Lung (tissue), 11 donors: ENCODE measurements at regions not wholly inside any gene's neighbourhood (a gene's known extent, or its start where the extent isn't known, plus 50 kb on each side); places are given as distances from the start of the nearest gene placed in this dataset.
"Not testable (repeated sequence)": the region's sequence is repeated elsewhere in the genome, so short reads cannot be mapped to it uniquely, and the experiment has no call there.

Experiments used
- ATAC-seq: fragments of 200-7000 bp; cut with Tn5 transposase; one replicate; pipeline ENCODE4 v1.9.1; 2020; ENCODE audit warnings: moderate number of reproducible peaks; ENCODE audit not compliant: insufficient read depth, low FRiP score
- DNase-seq, 3 donors: peaks; one replicate each; pipeline ENCODE4 v3.0.0-alpha.2; 2013 to 2017
- H3K27ac ChIP-seq, 2 donors: one replicate each; pipeline ENCODE4 v1.5.1; 2013; ENCODE audit warnings: mild to moderate bottlenecking in 2 of 2, moderate library complexity in 2 of 2, control low read depth in 1 of 2, inconsistent platforms in 1 of 2, low read depth in 1 of 2, low read length in 1 of 2
- H3K27me3 ChIP-seq, 3 donors: one replicate each; pipeline ENCODE4 v1.5.1; 2013; ENCODE audit warnings: low read length in 2 of 3; ENCODE audit not compliant: control insufficient read depth in 3 of 3, insufficient read depth in 3 of 3
- H3K36me3 ChIP-seq, 4 donors: one replicate each; pipeline ENCODE4 v1.5.1; 2013; ENCODE audit warnings: low read length in 4 of 4, mild to moderate bottlenecking in 1 of 4, moderate library complexity in 1 of 4; ENCODE audit not compliant: control insufficient read depth in 4 of 4, insufficient read depth in 4 of 4
- H3K4me1 ChIP-seq, 5 donors: one replicate each; pipeline ENCODE4 v1.5.1; 2013; ENCODE audit warnings: low read length in 5 of 5, mild to moderate bottlenecking in 2 of 5, moderate library complexity in 1 of 5; ENCODE audit not compliant: control insufficient read depth in 5 of 5, insufficient read depth in 5 of 5
- H3K4me3 ChIP-seq: one replicate; pipeline ENCODE4 v1.5.1; 2013; ENCODE audit warnings: mild to moderate bottlenecking, control low read depth, moderate library complexity
- H3K9ac ChIP-seq, 2 donors: one replicate each; pipeline ENCODE4 v1.5.1; 2013; ENCODE audit warnings: low read length in 2 of 2, control low read depth in 1 of 2; ENCODE audit not compliant: insufficient read depth in 1 of 2
- H3K9me3 ChIP-seq, 4 donors: one replicate each; pipeline ENCODE4 v1.5.1; 2013; ENCODE audit warnings: low read length in 3 of 4, mild to moderate bottlenecking in 1 of 4, moderate library complexity in 1 of 4; ENCODE audit not compliant: control insufficient read depth in 4 of 4, insufficient read depth in 3 of 4
- WGBS, 2 donors: extraction: QIAGEN DNeasy Blood & Tissue Kit; methylation state at CpG; one replicate each; pipeline ENCODE4 v1.1.7; 2013; 5-methylcytosine and 5-hydroxymethylcytosine counted together
- TF ChIP-seq, protein P1 (sequence below): IDR thresholded peaks from 2 replicates; pipeline ENCODE4 v1.5.1; 2012; ENCODE audit warnings: mild to moderate bottlenecking; ENCODE audit errors: control extremely low read depth, extremely low read depth
- donor health status: control.
- donor health status: control.
- donor health status: Bipolar disorder and iron deficiency.
- donor health status: healthy.
- donor health status: DM: yes; HTN: yes; CAD: no.

DNA sequence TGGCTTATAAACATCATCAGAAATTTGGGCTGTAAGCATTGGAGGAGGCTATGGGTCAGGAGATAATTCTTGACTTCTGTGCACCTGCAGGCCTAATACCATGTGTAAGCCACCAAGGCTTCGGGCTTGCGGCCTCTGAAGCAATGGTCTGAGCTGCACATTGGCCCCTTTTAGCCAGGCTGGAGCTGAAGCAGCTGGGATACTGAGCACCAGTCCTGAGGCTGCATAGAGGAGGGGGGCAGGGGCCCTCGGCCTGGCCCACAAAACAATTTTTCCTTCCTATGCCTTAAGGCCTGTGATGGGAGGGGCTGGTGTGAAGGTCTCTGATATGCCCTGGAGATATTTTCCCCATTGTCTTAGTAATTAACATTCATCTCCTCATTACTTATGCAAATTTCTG is 373.0 kb upstream of the HTR2C start:
- Histone ChIP-seq H3K9ac (no peak overlapping the region), H3K27me3 (peaks cover 0 to 12% (median 6%) of the 10 kb centered on the region in 3 donors), H3K36me3 (no peaks in the 10 kb centered on the region), H3K27ac (no peak overlapping the region), H3K9me3 (no peaks in the 10 kb centered on the region), H3K4me1 (no peaks in the 10 kb centered on the region), H3K4me3 (no peak overlapping the region)
- TF ChIP-seq, protein P1, sequence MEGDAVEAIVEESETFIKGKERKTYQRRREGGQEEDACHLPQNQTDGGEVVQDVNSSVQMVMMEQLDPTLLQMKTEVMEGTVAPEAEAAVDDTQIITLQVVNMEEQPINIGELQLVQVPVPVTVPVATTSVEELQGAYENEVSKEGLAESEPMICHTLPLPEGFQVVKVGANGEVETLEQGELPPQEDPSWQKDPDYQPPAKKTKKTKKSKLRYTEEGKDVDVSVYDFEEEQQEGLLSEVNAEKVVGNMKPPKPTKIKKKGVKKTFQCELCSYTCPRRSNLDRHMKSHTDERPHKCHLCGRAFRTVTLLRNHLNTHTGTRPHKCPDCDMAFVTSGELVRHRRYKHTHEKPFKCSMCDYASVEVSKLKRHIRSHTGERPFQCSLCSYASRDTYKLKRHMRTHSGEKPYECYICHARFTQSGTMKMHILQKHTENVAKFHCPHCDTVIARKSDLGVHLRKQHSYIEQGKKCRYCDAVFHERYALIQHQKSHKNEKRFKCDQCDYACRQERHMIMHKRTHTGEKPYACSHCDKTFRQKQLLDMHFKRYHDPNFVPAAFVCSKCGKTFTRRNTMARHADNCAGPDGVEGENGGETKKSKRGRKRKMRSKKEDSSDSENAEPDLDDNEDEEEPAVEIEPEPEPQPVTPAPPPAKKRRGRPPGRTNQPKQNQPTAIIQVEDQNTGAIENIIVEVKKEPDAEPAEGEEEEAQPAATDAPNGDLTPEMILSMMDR = no peak
- WGBS, 2 donors = 79 to 93% methylated on average over 3 of the region's 3 CpGs
- DNase-seq (no peak), ATAC-seq (no peak)

DNA sequence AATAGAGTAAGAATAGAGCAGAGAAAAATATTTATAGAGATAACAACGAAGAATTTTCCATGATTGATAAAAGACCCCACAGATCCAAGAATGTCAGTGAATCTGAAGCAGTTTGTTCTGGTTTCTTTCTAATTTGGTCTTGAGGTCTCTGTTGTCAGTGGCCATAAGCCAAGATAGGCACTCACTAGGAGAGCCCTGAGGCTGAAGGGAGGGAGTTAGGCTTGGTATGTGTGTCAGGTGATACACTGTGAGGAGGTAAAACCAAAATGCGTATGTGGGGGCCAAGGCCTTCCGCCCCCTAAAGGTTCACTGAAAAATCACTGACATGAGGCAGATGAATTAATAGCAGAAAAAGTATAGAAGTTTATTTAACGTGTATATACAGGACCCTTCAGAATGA is 382.3 kb upstream of the HTR2C start:
- no peak for ATAC-seq
- 64 to 90% methylated on average over 4 of the region's 4 CpGs for WGBS, 2 donors
- peak in 1 of 3 donors; percentile 1 for DNase-seq

DNA sequence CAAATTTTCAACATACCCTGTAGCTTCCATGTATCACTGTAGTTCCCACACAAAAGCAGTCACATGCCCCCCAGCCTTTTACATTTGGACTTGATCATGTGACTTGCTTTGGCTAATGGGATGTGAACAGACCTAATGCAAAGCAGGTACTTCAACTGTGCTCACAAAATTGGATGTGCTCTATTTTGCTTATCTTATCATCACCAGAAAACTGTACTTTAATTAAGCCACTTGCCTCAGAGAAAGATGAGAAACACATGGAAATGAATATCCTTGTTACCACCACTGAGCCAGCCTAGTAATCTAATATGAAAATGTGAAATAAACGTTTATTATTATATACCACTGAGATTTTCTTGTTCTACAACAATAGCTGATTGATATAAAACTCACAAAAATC is 402.7 kb upstream of the HTR2C start:
- DNase-seq (no peak), ATAC-seq (no peak)
- no peak overlapping the region for H3K9ac ChIP-seq
- 48 to 81% methylated on average over 1 of the region's 1 CpG for WGBS, 2 donors
- no peak overlapping the region for H3K4me3 ChIP-seq
- no peaks in the 10 kb centered on the region for H3K36me3 ChIP-seq
- H3K27ac ChIP-seq = no peak overlapping the region
- no peaks in the 10 kb centered on the region for H3K4me1 ChIP-seq
- peaks cover 0 to 4% (median 0%) of the 10 kb centered on the region in 4 donors for H3K9me3 ChIP-seq
- peaks cover 0 to 9% (median 0%) of the 10 kb centered on the region in 3 donors for H3K27me3 ChIP-seq
- TF ChIP-seq, protein P1 = no peak

More for the DNA sequence above, 382.3 kb upstream of the HTR2C start:
- Histone ChIP-seq H3K4me3 (no peak overlapping the region), H3K36me3 (no peaks in the 10 kb centered on the region), H3K9ac (no peak overlapping the region), H3K9me3 (peaks cover 0 to under 1% (median 0%) of the 10 kb centered on the region in 4 donors), H3K27me3 (peaks cover 0 to 17% (median 2%) of the 10 kb centered on the region in 3 donors), H3K27ac (no peak overlapping the region), H3K4me1 (no peaks in the 10 kb centered on the region)
- TF ChIP-seq, protein P1 = no peak

- no peak overlapping the region for H3K9ac ChIP-seq
- H3K36me3 ChIP-seq = no peaks in the 10 kb centered on the region
- H3K27me3 ChIP-seq = peaks cover 0 to 9% (median 5%) of the 10 kb centered on the region in 3 donors
- H3K9me3 ChIP-seq = no peaks in the 10 kb centered on the region
- H3K4me1 ChIP-seq = no peaks in the 10 kb centered on the region
- no peak overlapping the region for H3K27ac ChIP-seq
- no peak for DNase-seq
- 18 to 25% methylated on average over 2 of the region's 2 CpGs for WGBS, 2 donors
- no peak for ATAC-seq
- no peak overlapping the region for H3K4me3 ChIP-seq
- TF ChIP-seq, protein P1 = no peak
Observed at GRCh38 chrX:114178126-114178525, 405.8 kb upstream of the HTR2C start.

GRCh38 chrX:114167276-114167675 is 416.6 kb upstream of the HTR2C start:
- not testable (repeated sequence) for H3K27ac ChIP-seq, H3K4me1 ChIP-seq, H3K9me3 ChIP-seq, ATAC-seq, H3K9ac ChIP-seq, H3K27me3 ChIP-seq, H3K4me3 ChIP-seq, DNase-seq, H3K36me3 ChIP-seq
- 55 to 82% methylated on average over 5 of the region's 5 CpGs for WGBS, 2 donors
